ENCODE measurements at regions not wholly inside any gene's neighbourhood (a gene's known extent, or its start where the extent isn't known, plus 50 kb on each side); places are given as distances from the start of the nearest gene placed in this dataset.

- CTCF ChIA-PET (ENCODE audit: partially characterized antibody) = interaction anchor here (0.6 to 1.2 kb wide), 4 partner anchors 18 to 503 kb away, joined by 3 read pairs; no protein-coding TSS in a partner anchor
- no peak for TF ChIP-seq HDAC2 (IDR thresholded peaks at IDR 0.05; ENCODE audit: borderline replicate concordance in 1 of 2, low read depth in 2 of 2, low read length in 2 of 2)
- TF ChIP-seq JUN (IDR thresholded peaks at IDR 0.05; ENCODE audit: low read depth, low read length) = no peak
- no peak for TF ChIP-seq CHD1 (IDR thresholded peaks at IDR 0.05; ENCODE audit: low read depth, low read length)
- TF ChIP-seq POLR2AphosphoS5 (IDR thresholded peaks at IDR 0.05; ENCODE audit: low read depth, low read length) = no peak
- TF ChIP-seq SIX5 (IDR thresholded peaks at IDR 0.05; ENCODE audit: low read depth, low read length) = no peak
- no peak for TF ChIP-seq RAD21 (IDR thresholded peaks at IDR 0.05 in 1 of 2, conservative IDR thresholded peaks at IDR 0.05 in 1 of 2; ENCODE audit: low read depth in 2 of 2, low read length in 2 of 2)
- TF ChIP-seq CBX8 (IDR thresholded peaks at IDR 0.05; ENCODE audit: borderline replicate concordance, low read depth, low read length) = no peak
- no peak for TF ChIP-seq SP2 (IDR thresholded peaks at IDR 0.05; ENCODE audit: low read length)
- no peak for TF ChIP-seq SUZ12 (IDR thresholded peaks at IDR 0.05; ENCODE audit: low read length)
- TF ChIP-seq RBBP5 (IDR thresholded peaks at IDR 0.05; ENCODE audit: borderline replicate concordance, low read depth, low read length) = no peak
- no peak for TF ChIP-seq CTCF (IDR thresholded peaks at IDR 0.05; ENCODE audit: control extremely low read depth in 1 of 3, insufficient read depth in 1 of 3, low read depth in 1 of 3, low read length in 3 of 3)
These were observed 141.5 kb upstream of the RFLNA start for GRCh38 chr12:124153392-124153791.

More at GRCh38 chr12:124153392-124153791, 141.5 kb upstream of the RFLNA start:
- H3K56ac ChIP-seq (replicated peaks; ENCODE audit: insufficient read length, low read depth, low read length) = no peak overlapping the region
- H3K4me2 ChIP-seq (ENCODE audit: insufficient read depth in 1 of 2, low read depth in 2 of 2, low read length in 2 of 2) = no peak overlapping the region
- H3K79me2 ChIP-seq (ENCODE audit: control insufficient read depth in 1 of 2, insufficient read depth in 2 of 2, low read length in 2 of 2) = no peaks in the 10 kb centered on the region
- FAIRE-seq (no peak), DNase-seq (ENCODE audit: low read depth in 1 of 2, low spot score in 2 of 2) (no peak)
- H3K14ac ChIP-seq (ENCODE audit: insufficient read length) = no peak overlapping the region
- POLR2A ChIA-PET (ENCODE audit: partially characterized antibody) = no interaction called here
- no peak overlapping the region for H4K8ac ChIP-seq (ENCODE audit: extremely low read depth, insufficient read depth, low read length)
- no peak overlapping the region for H3K4ac ChIP-seq (replicated peaks; ENCODE audit: insufficient read length, low read depth, low read length)
- 0 out of 2 replicates have a peak overlapping the region, but pooled peaks have one; percentile 73 for H2BK20ac ChIP-seq (ENCODE audit: low read length)
- peak overlapping the region; percentile 83; the same call in 1 of the 2 replicates for H2BK15ac ChIP-seq (ENCODE audit: low read length)
- no peaks in the 10 kb centered on the region; a peak in 1 of 8 replicates for H3K36me3 ChIP-seq (ENCODE audit: control insufficient read depth in 2 of 4, insufficient read depth in 4 of 4, low read length in 3 of 4)
- H4K20me1 ChIP-seq (replicated peaks in 1 of 2; ENCODE audit: control insufficient read depth in 1 of 2, insufficient read depth in 2 of 2, low read length in 2 of 2) = no peaks in the 10 kb centered on the region
- H4K5ac ChIP-seq (ENCODE audit: insufficient read length, low read depth, low read length) = no peak overlapping the region
- H3K4me1 ChIP-seq (replicated peaks in 1 of 4; ENCODE audit: control insufficient read depth in 3 of 4, insufficient read depth in 4 of 4, low read length in 3 of 4) = peaks cover 0 to 10% (median 7%) of the 10 kb centered on the region in 4 experiments; a peak in 6 of 7 replicates
- H3K9me3 ChIP-seq (ENCODE audit: insufficient read depth in 2 of 2, low read depth in 1 of 2, low read length in 1 of 2) = peaks cover 4% of the 10 kb centered on the region in 2 experiments; a peak in 2 of 4 replicates
- H3K4me3 ChIP-seq (ENCODE audit: extremely low read depth in 1 of 4, insufficient read depth in 2 of 4, low read depth in 3 of 4, low read length in 4 of 4) = no peak overlapping the region
- no peak overlapping the region for H4K91ac ChIP-seq (replicated peaks; ENCODE audit: insufficient read length, low read length)
- H3K27me3 ChIP-seq (replicated peaks in 1 of 4; ENCODE audit: control insufficient read depth in 3 of 4, extremely low read depth in 1 of 4, insufficient read depth in 3 of 4, low read length in 3 of 4) = peaks cover 0 to 3% (median 0%) of the 10 kb centered on the region in 4 experiments; a peak in 2 of 7 replicates
- H3K23me2 ChIP-seq (ENCODE audit: low read depth, low read length) = no peaks in the 10 kb centered on the region
- H2BK5ac ChIP-seq (ENCODE audit: low read depth, low read length) = no peak overlapping the region
- WGBS, 2 experiments (ENCODE audit: extremely low coverage in 1 of 2, insufficient coverage in 1 of 2, insufficient read length in 1 of 2, insufficient replicate concordance in 2 of 2, low coverage in 1 of 2, low lambda C conversion rate in 2 of 2, missing lambda C conversion rate in 1 of 2) = 80% methylated on average over 2 of the region's 2 CpGs; no CpG with 5 or more reads in 1 of the 2 experiments
- no peak overlapping the region for H3K9ac ChIP-seq (replicated peaks in 1 of 4; ENCODE audit: extremely low read depth in 1 of 4, low read depth in 3 of 4, low read length in 3 of 4)
- H3K27ac ChIP-seq (ENCODE audit: low read depth, low read length) = no peak overlapping the region
- H3K18ac ChIP-seq (ENCODE audit: extremely low read depth, low read length) = no peak overlapping the region
- H3K79me1 ChIP-seq (ENCODE audit: low read depth, low read length) = no peaks in the 10 kb centered on the region
- H2AFZ ChIP-seq (ENCODE audit: low read length) = no peak overlapping the region
- no peak overlapping the region for H3K23ac ChIP-seq (ENCODE audit: insufficient read length)
- H2BK12ac ChIP-seq (ENCODE audit: low read depth, low read length) = peak overlapping the region; percentile 22; the same call in 1 of the 2 replicates
- no peak overlapping the region; the same call in 1 of the 2 replicates for H2AK5ac ChIP-seq (ENCODE audit: low read depth, low read length)
- H2BK120ac ChIP-seq (replicated peaks; ENCODE audit: low read depth, low read length) = peak overlapping the region; percentile 43
